ENCODE measurements at regions not wholly inside any gene's neighbourhood (a gene's known extent, or its start where the extent isn't known, plus 50 kb on each side); places are given as distances from the start of the nearest gene placed in this dataset.

- ATAC-seq (ENCODE audit: low FRiP score): no peak
- Histone ChIP-seq H3K27ac (ENCODE audit: low read depth in 1 of 2, low read length in 2 of 2) (no peak overlapping the region), H3K9me3 (ENCODE audit: control insufficient read depth, low read length) (no peaks in the 10 kb centered on the region), H3K4me1 (ENCODE audit: control insufficient read depth in 1 of 2, insufficient read depth in 2 of 2, low read length in 2 of 2) (peaks cover 0 to 4% of the 10 kb centered on the region in 2 donors), H3K36me3 (ENCODE audit: control insufficient read depth in 1 of 2, insufficient read depth in 2 of 2, low read length in 1 of 2) (no peaks in the 10 kb centered on the region), H3K4me3 (ENCODE audit: low read length in 2 of 2) (no peak overlapping the region), H3K27me3 (ENCODE audit: control insufficient read depth in 1 of 2, insufficient read depth in 2 of 2, low read length in 1 of 2) (no peaks in the 10 kb centered on the region)
- DNase-seq: no peak
- intact Hi-C loops (cut with DNase I): no loop called here
- 56 to 76% methylated on average over 2 of the region's 2 CpGs for WGBS, 2 donors
These were observed 428.0 kb downstream of the PLPP3 start for GRCh38 chr1:56151402-56151801.

GRCh38 chr1:56150441-56151215 is 428.7 kb downstream of the PLPP3 start:
- intact Hi-C loops (cut with DNase I): no loop called here
- 86 to 89% methylated on average over 5 of the region's 5 CpGs for WGBS, 2 donors
- peak; percentile 28 for ATAC-seq (ENCODE audit: low FRiP score)

GRCh38 chr1:56149761-56150160 is 429.6 kb downstream of the PLPP3 start:
- intact Hi-C loops (cut with DNase I): no loop called here
- Histone ChIP-seq H3K36me3 (ENCODE audit: control insufficient read depth in 1 of 2, insufficient read depth in 2 of 2, low read length in 1 of 2) (no peaks in the 10 kb centered on the region), H3K27me3 (ENCODE audit: control insufficient read depth in 1 of 2, insufficient read depth in 2 of 2, low read length in 1 of 2) (no peaks in the 10 kb centered on the region), H3K27ac (ENCODE audit: low read depth in 1 of 2, low read length in 2 of 2) (no peak overlapping the region), H3K9me3 (ENCODE audit: control insufficient read depth, low read length) (no peaks in the 10 kb centered on the region), H3K4me3 (ENCODE audit: low read length in 2 of 2) (no peak overlapping the region), H3K4me1 (ENCODE audit: control insufficient read depth in 1 of 2, insufficient read depth in 2 of 2, low read length in 2 of 2) (peaks cover 0 to 10% of the 10 kb centered on the region in 2 donors)
- 86 to 91% methylated on average over 6 of the region's 6 CpGs for WGBS, 2 donors
- ATAC-seq (ENCODE audit: low FRiP score): no peak
- DNase-seq: no peak

More at GRCh38 chr1:56150441-56151215, 428.7 kb downstream of the PLPP3 start:
- no peaks in the 10 kb centered on the region for H3K9me3 ChIP-seq (ENCODE audit: control insufficient read depth, low read length)
- no peak for DNase-seq
- peaks cover 0 to 10% of the 10 kb centered on the region in 2 donors for H3K4me1 ChIP-seq (ENCODE audit: control insufficient read depth in 1 of 2, insufficient read depth in 2 of 2, low read length in 2 of 2)
- no peaks in the 10 kb centered on the region for H3K36me3 ChIP-seq (ENCODE audit: control insufficient read depth in 1 of 2, insufficient read depth in 2 of 2, low read length in 1 of 2)
- no peaks in the 10 kb centered on the region for H3K27me3 ChIP-seq (ENCODE audit: control insufficient read depth in 1 of 2, insufficient read depth in 2 of 2, low read length in 1 of 2)
- no peak overlapping the region for H3K4me3 ChIP-seq (ENCODE audit: low read length in 2 of 2)
- H3K27ac ChIP-seq (ENCODE audit: low read depth in 1 of 2, low read length in 2 of 2): no peak overlapping the region

- H3K4me3 ChIP-seq (ENCODE audit: low read length in 2 of 2): no peak overlapping the region
- H3K27me3 ChIP-seq (ENCODE audit: control insufficient read depth in 1 of 2, insufficient read depth in 2 of 2, low read length in 1 of 2): no peaks in the 10 kb centered on the region
- no peaks in the 10 kb centered on the region for H3K36me3 ChIP-seq (ENCODE audit: control insufficient read depth in 1 of 2, insufficient read depth in 2 of 2, low read length in 1 of 2)
- peaks cover 1 to 10% of the 10 kb centered on the region in 2 donors for H3K4me1 ChIP-seq (ENCODE audit: control insufficient read depth in 1 of 2, insufficient read depth in 2 of 2, low read length in 2 of 2)
- no peak overlapping the region for H3K27ac ChIP-seq (ENCODE audit: low read depth in 1 of 2, low read length in 2 of 2)
- WGBS, 2 donors: 41 to 55% methylated on average over 6 of the region's 6 CpGs
- no peak for ATAC-seq (ENCODE audit: low FRiP score)
- no peak for DNase-seq
- H3K9me3 ChIP-seq (ENCODE audit: control insufficient read depth, low read length): no peaks in the 10 kb centered on the region
- intact Hi-C loops (cut with DNase I): no loop called here
These were observed 430.8 kb downstream of the PLPP3 start for GRCh38 chr1:56148326-56149193.

GRCh38 chr1:56147459-56147858 is 431.9 kb downstream of the PLPP3 start:
- Histone ChIP-seq H3K27me3 (ENCODE audit: control insufficient read depth in 1 of 2, insufficient read depth in 2 of 2, low read length in 1 of 2) (no peaks in the 10 kb centered on the region), H3K4me1 (ENCODE audit: control insufficient read depth in 1 of 2, insufficient read depth in 2 of 2, low read length in 2 of 2) (peaks cover 1 to 10% of the 10 kb centered on the region in 2 donors), H3K4me3 (ENCODE audit: low read length in 2 of 2) (no peak overlapping the region), H3K9me3 (ENCODE audit: control insufficient read depth, low read length) (no peaks in the 10 kb centered on the region), H3K36me3 (ENCODE audit: control insufficient read depth in 1 of 2, insufficient read depth in 2 of 2, low read length in 1 of 2) (no peaks in the 10 kb centered on the region), H3K27ac (ENCODE audit: low read depth in 1 of 2, low read length in 2 of 2) (no peak overlapping the region)
- 39 to 67% methylated on average over 1 of the region's 1 CpG for WGBS, 2 donors
- ATAC-seq (ENCODE audit: low FRiP score) (no peak), DNase-seq (no peak)
- intact Hi-C loops (cut with DNase I): no loop called here

- Histone ChIP-seq H3K36me3 (ENCODE audit: control insufficient read depth in 1 of 2, insufficient read depth in 2 of 2, low read length in 1 of 2) (no peaks in the 10 kb centered on the region), H3K27me3 (ENCODE audit: control insufficient read depth in 1 of 2, insufficient read depth in 2 of 2, low read length in 1 of 2) (no peaks in the 10 kb centered on the region), H3K4me3 (ENCODE audit: low read length in 2 of 2) (no peak overlapping the region), H3K27ac (ENCODE audit: low read depth in 1 of 2, low read length in 2 of 2) (no peak overlapping the region), H3K9me3 (ENCODE audit: control insufficient read depth, low read length) (no peaks in the 10 kb centered on the region), H3K4me1 (ENCODE audit: control insufficient read depth in 1 of 2, insufficient read depth in 2 of 2, low read length in 2 of 2) (peaks cover 1 to 10% of the 10 kb centered on the region in 2 donors)
- peak; percentile 78 for ATAC-seq (ENCODE audit: low FRiP score)
- no peak for DNase-seq
- intact Hi-C loops (cut with DNase I): no loop called here
- 0 to 8% methylated on average over 2 of the region's 2 CpGs for WGBS, 2 donors
These were observed 432.3 kb downstream of the PLPP3 start for GRCh38 chr1:56147034-56147433.

GRCh38 chr1:56146449-56146848 is 432.9 kb downstream of the PLPP3 start:
- H3K36me3 ChIP-seq (ENCODE audit: control insufficient read depth in 1 of 2, insufficient read depth in 2 of 2, low read length in 1 of 2): no peaks in the 10 kb centered on the region
- intact Hi-C loops (cut with DNase I): no loop called here
- no peak for DNase-seq
- H3K27ac ChIP-seq (ENCODE audit: low read depth in 1 of 2, low read length in 2 of 2): no peak overlapping the region
- no peaks in the 10 kb centered on the region for H3K27me3 ChIP-seq (ENCODE audit: control insufficient read depth in 1 of 2, insufficient read depth in 2 of 2, low read length in 1 of 2)
- H3K9me3 ChIP-seq (ENCODE audit: control insufficient read depth, low read length): no peaks in the 10 kb centered on the region
- ATAC-seq (ENCODE audit: low FRiP score): peak; percentile 79
- H3K4me3 ChIP-seq (ENCODE audit: low read length in 2 of 2): no peak overlapping the region
- H3K4me1 ChIP-seq (ENCODE audit: control insufficient read depth in 1 of 2, insufficient read depth in 2 of 2, low read length in 2 of 2): peaks cover 1 to 10% of the 10 kb centered on the region in 2 donors
- WGBS, 2 donors: 26 to 36% methylated on average over 2 of the region's 2 CpGs

GRCh38 chr1:56145581-56145980 is 433.8 kb downstream of the PLPP3 start:
- WGBS, 2 donors: 77 to 95% methylated on average over 1 of the region's 1 CpG
- H3K4me1 ChIP-seq (ENCODE audit: control insufficient read depth in 1 of 2, insufficient read depth in 2 of 2, low read length in 2 of 2): peaks cover 1 to 10% of the 10 kb centered on the region in 2 donors
- ATAC-seq (ENCODE audit: low FRiP score) (no peak), DNase-seq (no peak)
- H3K27me3 ChIP-seq (ENCODE audit: control insufficient read depth in 1 of 2, insufficient read depth in 2 of 2, low read length in 1 of 2): no peaks in the 10 kb centered on the region
- no peak overlapping the region for H3K4me3 ChIP-seq (ENCODE audit: low read length in 2 of 2)
- H3K27ac ChIP-seq (ENCODE audit: low read depth in 1 of 2, low read length in 2 of 2): no peak overlapping the region
- H3K36me3 ChIP-seq (ENCODE audit: control insufficient read depth in 1 of 2, insufficient read depth in 2 of 2, low read length in 1 of 2): no peaks in the 10 kb centered on the region
- H3K9me3 ChIP-seq (ENCODE audit: control insufficient read depth, low read length): no peaks in the 10 kb centered on the region
- intact Hi-C loops (cut with DNase I): no loop called here

Measured in aorta (tissue), 5 donors.